GM18861 (cell line): ENCODE measurements at regions not wholly inside any gene's neighbourhood (a gene's known extent, or its start where the extent isn't known, plus 50 kb on each side); places are given as distances from the start of the nearest gene placed in this dataset.

ENCODE experiments used
- ATAC-seq: cut with Tn5 transposase; IDR thresholded peaks from one replicate; pipeline ENCODE4 v1.9.1; 2021; ENCODE audit not compliant: unreplicated experiment

DNA sequence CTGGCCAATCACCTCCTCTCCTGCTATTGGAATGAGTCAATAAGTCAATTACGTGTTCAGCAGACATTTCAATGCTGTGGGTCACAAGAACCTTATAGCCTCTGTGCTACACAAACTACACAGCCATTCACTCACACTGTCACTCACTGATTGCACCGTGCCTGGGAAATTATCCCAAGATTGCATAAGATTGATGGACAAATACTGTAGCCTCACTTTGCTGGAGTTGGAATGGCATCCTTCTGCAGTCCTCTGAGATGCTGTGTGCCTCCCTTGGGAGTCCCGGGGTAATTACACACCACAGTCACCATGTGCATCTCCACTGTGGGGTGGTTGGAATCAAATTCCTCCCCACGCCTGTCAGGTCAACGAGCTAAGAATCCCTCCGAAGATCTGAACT lies 358.7 kb upstream of the MGMT start:
- ATAC-seq: no peak

- ATAC-seq: no peak
These were observed 358.0 kb upstream of the MGMT start for GRCh38 chr10:129108994-129109393.

- no peak for ATAC-seq
These were observed 356.3 kb upstream of the MGMT start for GRCh38 chr10:129110780-129111179.

DNA sequence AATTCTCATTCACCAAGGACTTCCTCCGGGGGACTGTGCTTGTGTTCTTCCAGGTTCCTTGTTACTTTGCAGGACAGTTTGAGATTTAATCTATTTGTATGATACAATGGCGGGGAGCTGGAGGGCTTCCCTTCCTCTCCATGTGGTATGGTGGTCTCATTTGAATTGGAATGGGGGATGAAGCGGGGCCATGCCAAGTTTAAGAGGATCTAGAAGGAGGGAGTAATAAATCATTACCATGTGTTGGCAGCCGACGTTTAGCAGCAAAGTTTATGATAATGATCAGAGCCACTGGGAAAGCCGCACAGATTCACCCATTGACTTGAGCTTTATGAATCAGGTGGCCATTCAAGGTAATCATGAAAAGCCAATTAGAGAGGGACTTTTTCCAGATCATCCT lies 355.1 kb upstream of the MGMT start:
- ATAC-seq: no peak

DNA sequence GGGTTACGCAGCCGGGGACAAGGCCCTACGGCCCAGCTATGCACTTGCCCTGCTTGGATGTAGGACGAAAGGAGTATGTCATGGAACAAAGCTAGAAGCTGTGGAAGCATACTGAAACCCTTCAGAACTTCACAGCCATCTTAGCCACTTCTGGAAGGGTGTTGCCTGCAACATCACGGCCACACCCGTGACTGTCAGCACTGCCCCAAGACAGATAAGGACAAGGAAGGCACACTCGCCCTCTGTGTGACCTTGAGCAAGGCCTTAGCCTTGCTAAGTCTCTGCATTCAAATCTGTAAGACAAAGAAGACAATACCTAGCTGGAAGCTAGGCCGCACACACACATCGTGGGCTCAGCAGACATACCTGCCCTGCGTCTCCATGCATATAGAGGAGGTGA lies 352.5 kb upstream of the MGMT start:
- no peak for ATAC-seq

GRCh38 chr10:129116371-129116770 lies 350.7 kb upstream of the MGMT start:
- no peak for ATAC-seq

DNA sequence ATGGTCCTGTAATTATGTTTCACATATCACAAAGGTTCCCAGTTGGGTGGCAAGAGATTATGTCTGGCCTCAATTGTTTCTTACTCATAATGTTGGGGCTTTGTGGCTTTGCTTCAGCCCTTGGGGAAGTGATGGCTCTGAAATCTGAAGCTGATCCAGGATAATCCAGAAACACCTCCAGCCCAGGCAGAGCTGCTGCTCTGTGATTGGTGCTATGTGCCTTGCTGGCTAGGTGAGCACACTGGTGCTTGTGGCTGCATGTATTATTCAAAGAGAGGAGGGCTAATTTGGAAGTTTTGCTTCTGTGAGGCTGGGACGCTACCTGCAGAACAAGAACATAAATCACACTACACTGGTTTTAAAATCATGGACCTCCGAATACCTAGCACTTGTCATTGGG lies 346.6 kb upstream of the MGMT start:
- no peak for ATAC-seq

- ATAC-seq: no peak
These were observed 344.2 kb upstream of the MGMT start for GRCh38 chr10:129122846-129123245.

DNA sequence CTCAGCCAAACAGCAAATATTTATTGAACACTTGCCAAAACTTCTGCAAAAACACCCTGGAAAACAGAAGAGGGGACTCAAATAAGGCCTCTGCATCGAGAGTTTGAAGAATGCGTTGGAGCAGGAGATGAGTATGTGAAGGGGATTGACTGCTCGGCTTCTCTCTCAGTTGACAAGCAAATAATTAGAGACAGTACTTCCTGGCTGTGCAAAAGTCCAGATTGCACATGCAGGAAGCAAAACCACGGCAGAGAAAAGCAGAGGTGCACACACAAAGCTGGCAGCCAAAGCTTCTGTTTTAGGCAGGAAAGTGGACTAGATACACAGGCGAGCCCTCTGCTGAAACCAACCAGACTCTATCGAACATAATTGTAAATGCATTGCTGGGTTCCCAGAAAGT lies 343.6 kb upstream of the MGMT start:
- no peak for ATAC-seq

DNA sequence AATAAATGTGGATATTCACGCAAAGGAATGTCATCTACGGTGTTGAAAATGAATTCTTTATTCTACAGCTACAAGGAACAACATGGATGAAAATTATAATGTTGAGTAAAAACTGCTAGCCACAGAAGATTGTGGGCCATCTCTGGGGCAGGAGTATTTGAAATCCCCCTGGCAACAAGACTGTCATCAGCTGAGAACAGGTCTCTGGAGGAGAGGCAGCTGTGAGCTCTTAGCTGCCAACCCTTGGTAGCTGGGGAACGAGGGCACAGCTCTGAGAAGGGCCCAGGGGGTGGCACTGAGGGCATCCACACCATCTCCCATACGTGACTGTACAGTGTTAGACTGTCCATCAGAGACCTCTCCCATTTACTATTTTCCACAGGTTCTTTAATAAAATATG lies 340.1 kb upstream of the MGMT start:
- ATAC-seq: no peak

- ATAC-seq: no peak
These were observed 335.4 kb upstream of the MGMT start for GRCh38 chr10:129131457-129132132.

- ATAC-seq: no peak
These were observed 333.2 kb upstream of the MGMT start for GRCh38 chr10:129133856-129134255.

DNA sequence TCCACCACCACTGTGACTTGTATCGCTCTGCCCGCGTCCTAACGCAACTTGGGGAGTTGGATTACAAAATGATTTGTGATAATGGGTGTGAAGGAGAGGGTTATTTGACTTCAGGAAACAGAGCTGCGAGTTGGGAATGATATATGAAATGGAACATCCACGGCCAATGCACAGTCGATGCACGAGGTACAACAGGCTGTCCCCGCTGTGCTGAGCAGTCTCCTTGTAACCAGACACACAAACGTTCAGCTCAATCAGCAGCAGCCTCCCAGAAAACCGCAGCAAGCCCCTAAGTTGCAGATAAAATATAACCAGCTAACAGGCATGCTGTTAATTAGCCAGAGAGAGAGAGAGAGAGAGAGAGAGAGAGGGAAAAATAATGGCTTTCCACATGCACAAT lies 332.7 kb upstream of the MGMT start:
- no peak for ATAC-seq

- ATAC-seq: no peak
These were observed 331.4 kb upstream of the MGMT start for GRCh38 chr10:129135624-129136023.

GRCh38 chr10:129136074-129136473 lies 331.0 kb upstream of the MGMT start:
- no peak for ATAC-seq

- no peak for ATAC-seq
These were observed 330.1 kb upstream of the MGMT start for GRCh38 chr10:129136951-129137350.

GRCh38 chr10:129140921-129141885 lies 325.8 kb upstream of the MGMT start:
- ATAC-seq: no peak

- no peak for ATAC-seq
These were observed 315.8 kb upstream of the MGMT start for GRCh38 chr10:129151281-129151680.

DNA sequence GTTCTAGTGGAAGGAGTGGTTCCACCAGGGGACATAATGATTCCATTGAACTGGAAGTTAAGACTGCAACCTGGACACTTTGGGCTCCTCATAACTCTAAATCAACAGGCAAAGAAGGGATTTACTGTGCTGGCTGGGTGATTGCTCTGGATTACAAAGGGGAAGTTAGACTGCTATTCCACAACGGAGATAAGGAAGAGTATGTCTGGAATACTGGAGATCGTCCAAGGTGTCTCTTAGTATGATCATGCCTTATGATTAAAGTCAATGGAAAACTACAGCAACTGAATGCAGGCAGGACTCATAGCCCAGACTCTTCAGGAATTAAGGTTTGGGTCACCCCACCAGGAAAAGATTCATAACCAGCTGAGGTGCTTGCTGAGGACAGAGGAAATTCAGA lies 310.6 kb upstream of the MGMT start:
- ATAC-seq: no peak

GRCh38 chr10:129157185-129157584 lies 309.9 kb upstream of the MGMT start:
- no peak for ATAC-seq

DNA sequence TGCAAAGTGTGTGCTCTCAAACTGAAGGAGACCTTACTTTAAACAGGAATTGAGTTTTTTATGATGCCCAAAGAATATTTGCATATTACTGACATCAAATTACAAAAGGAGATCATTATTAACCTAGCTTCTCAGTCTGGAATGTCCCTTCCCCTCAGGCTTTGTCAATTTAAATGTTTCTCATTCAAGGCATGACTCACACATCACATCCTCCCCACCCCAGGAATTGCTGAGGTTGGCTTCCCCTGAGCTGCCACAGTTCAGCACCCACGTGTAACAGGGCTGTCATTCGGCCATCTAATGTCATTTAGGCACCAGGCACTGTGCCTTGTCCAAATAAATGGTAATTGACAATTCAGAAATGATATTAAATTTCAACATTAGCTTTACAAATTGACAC lies 305.9 kb upstream of the MGMT start:
- no peak for ATAC-seq

GRCh38 chr10:129163531-129163930 lies 303.5 kb upstream of the MGMT start:
- ATAC-seq: no peak
